GM10266 (cell line): ENCODE measurements at regions not wholly inside any gene's neighbourhood (a gene's known extent, or its start where the extent isn't known, plus 50 kb on each side); places are given as distances from the start of the nearest gene placed in this dataset.

ENCODE experiments used
- DNase-seq: peaks from one replicate; pipeline ENCODE4 v3.0.0; 2012; ENCODE audit errors: extremely low spot score
- CTCF ChIP-seq: IDR thresholded peaks from 2 replicates; pipeline ENCODE4 v1.5.1; 2012; ENCODE audit warnings: mild to moderate bottlenecking, low read depth; ENCODE audit not compliant: control insufficient read depth, insufficient read depth; ENCODE audit errors: missing control alignments

DNA sequence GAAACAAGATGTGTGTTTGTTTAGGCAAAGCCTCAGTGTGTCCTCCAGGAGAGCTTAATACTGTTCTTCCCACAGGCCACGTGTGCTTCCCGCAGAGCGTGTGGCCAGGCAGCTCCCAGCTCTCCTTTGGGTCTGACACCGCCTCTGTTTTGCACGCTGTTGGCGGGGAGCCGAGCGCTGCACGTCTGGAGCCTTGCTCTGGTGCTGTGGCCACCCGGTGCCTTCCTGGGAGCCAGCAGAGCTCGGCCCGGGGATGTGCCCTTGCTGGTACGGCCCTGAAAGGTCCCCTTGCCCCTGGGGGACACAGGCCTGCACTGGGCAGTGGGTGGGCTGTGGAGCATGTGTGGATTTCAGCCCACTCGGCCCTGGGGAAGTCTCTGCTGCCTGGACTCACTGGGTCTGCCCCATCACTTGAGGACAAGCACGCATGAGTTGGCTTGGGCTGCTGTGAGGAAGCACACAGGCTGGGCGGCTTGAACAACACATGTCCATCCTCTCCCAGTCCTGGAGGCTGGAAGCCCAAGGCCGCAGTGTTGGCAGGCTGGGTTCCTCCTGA, 160.7 kb upstream of the HDAC4 start:
- TF ChIP-seq CTCF, result no peak
- DNase-seq, result no peak

DNA sequence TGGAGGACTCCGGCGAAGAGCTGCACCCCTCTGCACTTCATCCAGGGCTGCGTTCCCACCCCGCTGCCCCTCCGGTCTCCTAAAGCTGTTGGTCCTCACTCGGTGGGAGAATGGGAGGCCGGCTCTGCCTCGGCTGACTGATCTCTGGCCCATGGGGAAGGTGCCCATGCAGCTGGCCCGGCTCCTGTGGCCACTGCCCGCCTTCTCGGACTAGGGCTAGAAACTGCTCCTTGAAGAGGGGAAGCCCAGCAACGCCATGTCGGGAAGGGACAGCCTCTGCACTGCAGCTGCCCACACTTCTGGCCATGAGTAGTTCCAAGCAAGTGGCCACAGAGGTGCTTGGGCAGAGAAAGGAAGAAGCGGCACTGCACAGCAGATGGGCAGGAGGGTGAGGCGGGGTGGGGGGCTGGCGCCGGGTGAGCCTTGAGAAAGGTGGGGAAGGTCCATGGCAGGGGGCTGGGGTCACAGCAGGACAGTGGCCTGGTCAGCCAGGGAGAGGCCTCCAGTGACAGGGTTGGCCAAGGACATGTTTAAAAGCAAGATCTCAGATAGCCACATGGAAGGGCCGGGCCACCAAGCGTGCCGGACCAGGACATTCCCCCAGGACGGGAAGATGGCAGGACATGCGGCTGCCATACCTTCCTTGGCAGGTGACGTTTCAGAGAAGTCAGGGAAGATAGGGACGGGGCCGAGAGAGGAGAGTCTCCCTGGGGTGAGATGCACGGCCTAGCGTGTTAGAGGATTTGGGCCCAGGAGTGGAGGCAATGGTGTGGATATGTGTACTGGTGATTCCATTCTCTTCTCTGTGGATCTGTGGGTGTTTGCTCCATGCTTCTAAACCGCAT, 158.8 kb upstream of the HDAC4 start:
- no peak for TF ChIP-seq CTCF
- no peak for DNase-seq

GRCh38 chr2:239558661-239559060, 157.8 kb upstream of the HDAC4 start:
- no peak for TF ChIP-seq CTCF
- DNase-seq, result no peak

- DNase-seq, result no peak
- no peak for TF ChIP-seq CTCF
These were observed 156.7 kb upstream of the HDAC4 start for GRCh38 chr2:239557516-239557915.

DNA sequence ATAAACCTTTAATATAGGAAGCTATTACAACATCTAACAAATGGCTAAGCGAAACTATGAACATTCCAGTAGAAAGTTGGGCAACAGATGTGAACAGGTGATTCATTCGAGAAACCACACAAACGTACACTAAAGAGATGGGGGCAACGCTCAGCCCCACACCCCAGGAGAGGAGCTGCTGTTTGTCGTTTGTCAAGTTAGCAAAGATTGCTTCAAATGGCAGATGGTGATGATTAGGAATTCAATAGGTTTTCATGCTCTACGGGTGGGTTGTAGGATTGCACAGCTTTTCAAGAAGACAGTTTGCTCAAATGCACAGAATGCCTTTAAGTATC, 154.7 kb upstream of the HDAC4 start:
- DNase-seq, result no peak
- no peak for TF ChIP-seq CTCF

GRCh38 chr2:239554766-239555570, 154.1 kb upstream of the HDAC4 start:
- no peak for DNase-seq

More at GRCh38 chr2:239554766-239555570, 154.1 kb upstream of the HDAC4 start:
- no peak for TF ChIP-seq CTCF
